ENCODE measurements at regions not wholly inside any gene's neighbourhood (a gene's known extent, or its start where the extent isn't known, plus 50 kb on each side); places are given as distances from the start of the nearest gene placed in this dataset.
"Not testable (repeated sequence)": the region's sequence is repeated elsewhere in the genome, so short reads cannot be mapped to it uniquely, and the experiment has no call there.

DNA sequence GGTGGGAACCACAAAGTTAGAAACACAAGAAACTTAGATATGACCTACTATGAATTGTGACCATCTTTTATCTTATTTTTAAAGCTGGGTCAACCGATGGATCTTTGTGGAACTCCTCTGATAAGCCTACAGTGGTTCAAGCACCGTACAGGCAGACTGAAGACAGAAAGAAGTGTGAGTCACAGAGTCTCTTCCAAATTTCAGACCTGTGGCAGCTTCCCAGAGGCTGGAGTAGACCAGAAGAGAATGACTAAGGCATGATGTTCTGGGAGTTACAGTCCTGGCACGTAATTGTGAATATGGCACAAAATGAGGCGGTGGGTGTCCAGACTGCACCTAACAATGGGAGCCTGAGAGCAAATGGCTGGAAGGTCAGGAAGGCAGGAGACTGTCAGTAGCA is 70.0 kb downstream of the LMO4 start:
- Mint-ChIP-seq H3K4me1 (ENCODE audit: low read depth) (peaks cover 2% of the 10 kb centered on the region), H3K27ac (no peak overlapping the region), H3K4me3 (no peak overlapping the region), H3K27me3 (peaks cover 4% of the 10 kb centered on the region), H3K36me3 (no peaks in the 10 kb centered on the region), H3K9me3 (no peaks in the 10 kb centered on the region)
- POLR2A ChIA-PET: no interaction called here
- CTCF ChIA-PET: no interaction called here
- intact Hi-C loops (cut with micrococcal nuclease): no loop called here
- DNase-seq: no peak

GRCh38 chr1:87399264-87399663 is 70.6 kb downstream of the LMO4 start:
- H3K36me3 Mint-ChIP-seq: no peaks in the 10 kb centered on the region
- H3K4me1 Mint-ChIP-seq (ENCODE audit: low read depth): peaks cover 8% of the 10 kb centered on the region
- H3K27ac Mint-ChIP-seq: no peak overlapping the region
- intact Hi-C loops (cut with micrococcal nuclease): no loop called here
- no peak for DNase-seq
- no peak overlapping the region for H3K4me3 Mint-ChIP-seq
- POLR2A ChIA-PET: no interaction called here
- no peaks in the 10 kb centered on the region for H3K9me3 Mint-ChIP-seq
- H3K27me3 Mint-ChIP-seq: peaks cover 4% of the 10 kb centered on the region
- CTCF ChIA-PET: no interaction called here

GRCh38 chr1:87399701-87400100 is 71.0 kb downstream of the LMO4 start:
- Mint-ChIP-seq H3K36me3 (no peaks in the 10 kb centered on the region), H3K27me3 (peaks cover 4% of the 10 kb centered on the region), H3K4me1 (ENCODE audit: low read depth) (peaks cover 13% of the 10 kb centered on the region), H3K27ac (no peak overlapping the region), H3K4me3 (no peak overlapping the region), H3K9me3 (no peaks in the 10 kb centered on the region)
- intact Hi-C loops (cut with micrococcal nuclease): loop anchor here (5.0 kb wide), 1 partner anchor 247 kb away; no protein-coding TSS in a partner anchor
- no peak for DNase-seq
- ChIA-PET CTCF (no interaction called here), POLR2A (no interaction called here)

DNA sequence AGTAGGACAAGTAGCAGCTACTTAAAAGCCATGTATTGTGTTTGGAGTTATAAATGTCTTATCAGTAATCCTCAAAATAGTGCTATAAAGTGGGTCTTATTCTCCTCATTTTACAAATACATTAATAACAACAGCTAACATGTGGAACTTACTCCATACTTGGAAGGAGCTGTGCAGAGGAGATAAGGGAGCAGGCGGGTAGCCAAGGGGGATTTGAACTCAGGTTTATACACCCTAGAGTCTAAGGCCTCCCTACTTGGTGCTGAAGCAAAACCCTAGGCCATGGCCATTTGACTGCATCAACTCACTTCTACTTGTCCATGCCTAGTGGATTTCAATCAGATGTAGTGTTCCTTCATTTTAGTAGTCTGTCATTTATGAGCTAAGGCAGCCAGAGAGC is 72.1 kb downstream of the LMO4 start:
- H3K27ac Mint-ChIP-seq: no peak overlapping the region

DNA sequence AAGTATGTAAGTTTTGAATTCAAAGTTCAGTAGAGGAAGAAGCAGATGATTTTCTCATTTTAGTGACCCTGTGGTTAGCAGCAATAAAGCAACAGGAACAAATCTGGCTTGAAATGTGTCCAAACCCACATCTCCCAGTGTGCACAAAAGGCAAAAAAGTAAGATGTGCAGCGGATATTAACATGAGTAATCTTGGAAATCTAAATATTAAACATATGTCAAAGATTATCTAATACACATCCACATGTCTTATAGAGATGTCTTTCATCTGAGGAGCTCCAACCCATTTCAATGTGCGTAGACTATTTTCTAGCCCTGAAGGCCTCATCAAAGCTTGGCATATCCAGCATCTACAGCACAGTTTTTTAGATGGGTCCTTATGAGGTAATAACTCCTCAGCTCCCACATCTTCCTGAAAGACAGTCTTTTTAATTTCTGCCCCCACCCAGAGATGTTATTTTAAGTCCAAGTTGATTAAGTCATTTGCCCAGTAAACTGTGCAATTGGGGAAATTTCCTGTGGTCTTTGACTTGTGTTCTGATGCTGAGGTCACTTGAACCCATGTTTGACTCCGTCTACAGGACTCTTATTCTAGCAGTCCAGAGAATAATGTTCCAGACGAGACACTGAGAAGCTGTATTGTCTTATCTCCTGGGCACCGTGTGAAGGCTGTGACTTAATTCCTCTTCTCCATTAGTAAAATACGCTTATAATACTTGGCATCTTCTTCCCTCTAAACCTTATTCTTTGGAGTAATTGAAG is 73.7 kb downstream of the LMO4 start:
- H3K9me3 Mint-ChIP-seq: no peaks in the 10 kb centered on the region
- no peak overlapping the region for H3K27ac Mint-ChIP-seq
- intact Hi-C loops (cut with micrococcal nuclease): loop anchor here (5.0 kb wide), 1 partner anchor 250 kb away; no protein-coding TSS in a partner anchor
- DNase-seq: no peak
- CTCF ChIA-PET: interaction anchor here (0.6 kb wide), 1 partner anchor 40 kb away, joined by 3 read pairs; no protein-coding TSS in a partner anchor
- peaks cover 4% of the 10 kb centered on the region for H3K27me3 Mint-ChIP-seq
- H3K4me1 Mint-ChIP-seq (ENCODE audit: low read depth): peaks cover 20% of the 10 kb centered on the region
- H3K36me3 Mint-ChIP-seq: no peaks in the 10 kb centered on the region
- no peak overlapping the region for H3K4me3 Mint-ChIP-seq
- POLR2A ChIA-PET: no interaction called here

More for the DNA sequence above, 72.1 kb downstream of the LMO4 start:
- POLR2A ChIA-PET: no interaction called here
- no peak overlapping the region for H3K4me3 Mint-ChIP-seq
- H3K9me3 Mint-ChIP-seq: no peaks in the 10 kb centered on the region
- no peaks in the 10 kb centered on the region for H3K36me3 Mint-ChIP-seq
- CTCF ChIA-PET: no interaction called here
- H3K27me3 Mint-ChIP-seq: peaks cover 4% of the 10 kb centered on the region
- H3K4me1 Mint-ChIP-seq (ENCODE audit: low read depth): peaks cover 20% of the 10 kb centered on the region
- intact Hi-C loops (cut with micrococcal nuclease): loop anchor here (5.0 kb wide), 1 partner anchor 249 kb away; no protein-coding TSS in a partner anchor
- DNase-seq: no peak

GRCh38 chr1:87403061-87403820 is 74.6 kb downstream of the LMO4 start:
- no peaks in the 10 kb centered on the region for H3K9me3 Mint-ChIP-seq
- H3K27me3 Mint-ChIP-seq: peaks cover 4% of the 10 kb centered on the region
- H3K27ac Mint-ChIP-seq: no peak overlapping the region
- ChIA-PET CTCF (no interaction called here), POLR2A (interaction anchor here (1.2 kb wide), 1 partner anchor 75 kb away, joined by 5 read pairs; the partner anchor contains the start of gene LMO4)
- H3K4me3 Mint-ChIP-seq: no peak overlapping the region
- no peaks in the 10 kb centered on the region for H3K36me3 Mint-ChIP-seq
- no peak for DNase-seq
- intact Hi-C loops (cut with micrococcal nuclease): loop anchor here (5.0 kb wide), 1 partner anchor 251 kb away; no protein-coding TSS in a partner anchor
- peaks cover 20% of the 10 kb centered on the region for H3K4me1 Mint-ChIP-seq (ENCODE audit: low read depth)

GRCh38 chr1:87404296-87404695 is 75.6 kb downstream of the LMO4 start:
- intact Hi-C loops (cut with micrococcal nuclease): loop anchor here (1.0 to 5.0 kb wide), 4 partner anchors 31 to 252 kb away; no protein-coding TSS in a partner anchor
- Mint-ChIP-seq H3K4me3 (no peak overlapping the region), H3K4me1 (ENCODE audit: low read depth) (peaks cover 20% of the 10 kb centered on the region), H3K9me3 (no peaks in the 10 kb centered on the region), H3K27me3 (peaks cover 4% of the 10 kb centered on the region), H3K27ac (no peak overlapping the region), H3K36me3 (no peaks in the 10 kb centered on the region)
- peak; percentile 44 for DNase-seq
- CTCF ChIA-PET: interaction anchor here (1.4 kb wide), 1 partner anchor 78 kb away, joined by 5 read pairs; no protein-coding TSS in a partner anchor
- POLR2A ChIA-PET: interaction anchor here (0.6 to 1.2 kb wide), 6 partner anchors 45 to 77 kb away, joined by 3 to 7 read pairs (median 4); partner anchors contain the start of gene LMO4

GRCh38 chr1:87408665-87409248 is 80.1 kb downstream of the LMO4 start:
- no peaks in the 10 kb centered on the region for H3K36me3 Mint-ChIP-seq
- H3K4me3 Mint-ChIP-seq: no peak overlapping the region
- H3K27ac Mint-ChIP-seq: no peak overlapping the region
- H3K9me3 Mint-ChIP-seq: no peaks in the 10 kb centered on the region
- no peaks in the 10 kb centered on the region for H3K27me3 Mint-ChIP-seq
- POLR2A ChIA-PET: no interaction called here
- DNase-seq: no peak
- CTCF ChIA-PET: no interaction called here
- intact Hi-C loops (cut with micrococcal nuclease): no loop called here
- peaks cover 17% of the 10 kb centered on the region for H3K4me1 Mint-ChIP-seq (ENCODE audit: low read depth)

DNA sequence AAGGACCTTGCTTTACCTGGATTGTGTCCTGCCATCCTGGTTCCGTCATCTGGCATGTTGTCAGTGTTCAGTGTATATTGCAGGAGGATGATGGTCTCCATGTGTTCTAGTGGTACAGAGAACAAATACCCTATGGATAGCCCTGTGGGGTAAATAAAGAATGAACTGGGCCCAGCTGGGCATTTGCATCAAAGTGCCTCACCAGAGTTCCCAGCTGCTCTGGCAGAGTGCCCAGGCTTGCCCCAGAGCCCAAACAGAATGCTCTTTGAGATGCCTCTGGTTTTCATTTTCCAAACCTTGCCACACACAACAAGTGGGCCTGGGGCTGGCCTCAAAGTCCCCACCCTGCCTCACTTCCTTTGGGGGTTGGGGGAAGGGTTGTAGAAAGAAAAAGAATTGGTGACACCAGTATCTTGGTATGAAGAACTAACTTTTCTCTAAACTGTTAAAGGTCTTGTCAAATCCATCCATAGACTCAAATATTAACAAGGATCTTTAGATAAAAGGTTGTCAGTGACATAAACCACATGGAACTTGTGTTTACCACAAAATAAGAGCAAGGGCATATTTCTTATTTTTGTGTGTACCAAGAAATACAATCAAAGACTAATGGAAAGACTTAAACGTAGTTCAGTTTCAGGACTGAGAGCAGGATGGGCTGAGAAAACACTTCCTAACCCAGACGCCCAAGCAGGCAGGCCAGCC is 82.2 kb downstream of the LMO4 start:
- CTCF ChIA-PET: no interaction called here
- no peaks in the 10 kb centered on the region for H3K36me3 Mint-ChIP-seq
- H3K4me1 Mint-ChIP-seq (ENCODE audit: low read depth): no peaks in the 10 kb centered on the region
- no peak overlapping the region for H3K4me3 Mint-ChIP-seq
- H3K27ac Mint-ChIP-seq: no peak overlapping the region
- POLR2A ChIA-PET: no interaction called here
- no peaks in the 10 kb centered on the region for H3K27me3 Mint-ChIP-seq
- no peaks in the 10 kb centered on the region for H3K9me3 Mint-ChIP-seq
- no peak for DNase-seq
- intact Hi-C loops (cut with micrococcal nuclease): no loop called here

- POLR2A ChIA-PET; DNase-seq; H3K4me1 Mint-ChIP-seq (ENCODE audit: low read depth): not testable (repeated sequence)
These were observed 85.2 kb downstream of the LMO4 start for GRCh38 chr1:87413846-87414245.

DNA sequence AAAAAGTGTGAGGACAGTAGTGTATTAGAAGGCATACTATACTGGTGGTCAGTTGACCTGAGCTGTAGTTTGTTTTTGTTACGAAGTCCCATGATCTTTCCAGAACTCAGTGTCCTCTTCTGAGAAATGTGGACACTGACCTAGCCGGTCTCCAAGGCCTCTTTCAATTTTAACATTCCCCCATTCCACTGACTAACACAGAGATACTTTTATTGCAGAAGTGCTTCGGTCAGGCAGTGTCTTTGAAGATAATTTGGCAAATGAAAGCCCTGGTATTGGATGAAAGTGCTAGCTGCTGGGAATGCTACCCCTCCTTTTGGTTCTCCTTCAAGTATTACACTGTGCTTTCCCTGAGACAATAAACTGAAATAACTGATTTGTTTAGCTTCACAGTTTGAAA is 89.4 kb downstream of the LMO4 start:
- intact Hi-C loops (cut with micrococcal nuclease): no loop called here
- H3K27me3 Mint-ChIP-seq: peaks cover 1% of the 10 kb centered on the region
- no peak overlapping the region for H3K4me3 Mint-ChIP-seq
- no peaks in the 10 kb centered on the region for H3K4me1 Mint-ChIP-seq (ENCODE audit: low read depth)
- H3K27ac Mint-ChIP-seq: no peak overlapping the region
- peaks cover 2% of the 10 kb centered on the region for H3K9me3 Mint-ChIP-seq
- DNase-seq: no peak
- ChIA-PET POLR2A (no interaction called here), CTCF (no interaction called here)
- peaks cover 2% of the 10 kb centered on the region for H3K36me3 Mint-ChIP-seq

More at GRCh38 chr1:87413846-87414245, 85.2 kb downstream of the LMO4 start:
- H3K9me3 Mint-ChIP-seq; H3K27me3 Mint-ChIP-seq; H3K4me3 Mint-ChIP-seq; intact Hi-C loops (cut with micrococcal nuclease); H3K36me3 Mint-ChIP-seq; H3K27ac Mint-ChIP-seq: not testable (repeated sequence)
- CTCF ChIA-PET: interaction anchor here (0.7 kb wide), 1 partner anchor 93 kb away, joined by 3 read pairs; no protein-coding TSS in a partner anchor

DNA sequence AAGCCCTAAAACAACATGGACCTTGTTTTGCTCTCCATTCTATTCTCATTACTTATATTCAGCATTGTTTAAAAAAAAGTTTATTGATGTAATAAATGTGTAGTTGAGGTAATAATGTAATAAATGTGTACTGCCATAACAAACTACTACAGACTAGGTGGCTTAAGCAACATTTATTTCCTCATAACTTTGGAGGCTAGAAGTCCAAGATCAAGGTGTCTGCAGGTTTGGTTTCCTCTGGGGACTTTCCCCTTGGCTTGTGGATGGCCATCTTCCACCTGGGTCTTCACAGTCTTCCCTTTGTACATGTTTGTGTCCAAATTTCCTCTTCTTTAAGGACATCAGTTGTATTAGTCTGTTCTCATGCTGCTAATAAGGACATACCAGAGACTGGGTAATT is 93.1 kb downstream of the LMO4 start:
- Mint-ChIP-seq H3K4me1 (ENCODE audit: low read depth) (no peaks in the 10 kb centered on the region), H3K36me3 (peaks cover 2% of the 10 kb centered on the region), H3K27ac (no peak overlapping the region), H3K27me3 (peaks cover 1% of the 10 kb centered on the region), H3K4me3 (no peak overlapping the region), H3K9me3 (peaks cover 2% of the 10 kb centered on the region)
- no peak for DNase-seq
- CTCF ChIA-PET: no interaction called here
- intact Hi-C loops (cut with micrococcal nuclease): no loop called here
- POLR2A ChIA-PET: no interaction called here

Data from activated CD4-positive, alpha-beta memory T cell treated with anti-CD3 and anti-CD28 coated beads for 36 hours (primary cell).